ENCODE measurements at regions not wholly inside any gene's neighbourhood (a gene's known extent, or its start where the extent isn't known, plus 50 kb on each side); places are given as distances from the start of the nearest gene placed in this dataset.

DNA sequence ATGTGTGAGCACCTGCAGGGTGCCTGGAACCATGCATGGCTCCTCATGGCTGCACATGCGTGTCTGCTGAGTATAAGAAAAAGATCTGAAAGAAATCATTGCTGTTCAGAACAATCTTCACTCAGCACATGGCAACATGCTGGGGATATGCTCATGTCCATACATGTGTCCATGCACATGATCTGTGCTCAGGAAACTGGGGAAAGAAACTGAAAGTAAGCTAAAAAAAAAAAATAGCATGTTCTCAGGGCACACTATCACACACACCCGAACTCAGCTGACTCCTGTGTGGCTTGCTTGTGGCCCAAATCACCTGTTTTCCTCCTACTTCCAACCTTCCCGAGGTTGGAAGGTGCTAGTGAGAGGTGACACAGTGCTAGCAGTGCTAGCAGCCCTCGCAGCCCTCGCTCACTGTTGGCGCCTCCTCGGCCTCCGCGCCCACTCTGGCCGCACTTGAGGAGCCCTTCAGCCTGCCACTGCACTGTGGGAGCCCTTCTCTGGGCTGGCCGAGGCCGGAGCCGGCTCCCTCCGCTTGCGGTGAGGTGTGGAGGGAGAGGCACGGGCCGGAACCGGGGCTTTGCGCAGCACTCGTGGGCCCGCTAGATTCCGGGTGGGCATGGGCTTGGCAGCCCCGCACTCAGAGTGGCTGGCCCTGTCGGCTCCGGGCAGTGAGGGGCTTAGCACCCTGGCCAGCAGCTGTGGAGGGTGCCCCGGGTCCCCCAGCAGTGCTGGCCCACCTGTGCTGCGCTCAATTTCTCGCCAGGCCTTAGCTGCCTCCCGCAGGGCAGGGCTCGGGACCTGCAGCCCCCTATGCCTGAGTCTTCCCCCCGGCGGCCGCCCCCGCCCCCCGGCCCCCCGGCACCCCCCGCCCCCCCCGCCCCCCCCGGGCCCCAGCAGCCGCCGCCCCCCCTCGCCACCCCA, 76.0 kb downstream of the GADD45G start:
- TF ChIP-seq POLR2A (IDR thresholded peaks at IDR 0.05; ENCODE audit: low read length) (no peak), GATA1 (IDR thresholded peaks at IDR 0.05; ENCODE audit: low read depth, low read length) (no peak)
